OCI-LY7 (cell line): ENCODE measurements at regions not wholly inside any gene's neighbourhood (a gene's known extent, or its start where the extent isn't known, plus 50 kb on each side); places are given as distances from the start of the nearest gene placed in this dataset.

Experiments
- CTCF ChIP-seq: fragments of 200-600 bp; sonication (generic); conservative IDR thresholded peaks from 2 replicates; pipeline ENCODE4 v1.5.1; 2014; ENCODE audit warnings: mild to moderate bottlenecking, antibody characterized with exemption, low read length, moderate library complexity, mixed read lengths
- EZH2phosphoT487 ChIP-seq: fragments of 200-600 bp; sonication (generic); IDR thresholded peaks from 2 replicates; pipeline ENCODE4 v1.6.1; 2018; ENCODE audit warnings: low read depth, borderline replicate concordance, mild to moderate bottlenecking, mixed run types, antibody characterized with exemption, low read length, moderate library complexity, mixed read lengths

- no peak for TF ChIP-seq CTCF
- no peak for TF ChIP-seq EZH2phosphoT487
Observed at GRCh38 chr9:135374591-135374990, 105.0 kb upstream of the PPP1R26 start.
